D341Med (cell line): ENCODE measurements at regions not wholly inside any gene's neighbourhood (a gene's known extent, or its start where the extent isn't known, plus 50 kb on each side); places are given as distances from the start of the nearest gene placed in this dataset.
"Not testable (repeated sequence)": the region's sequence is repeated elsewhere in the genome, so short reads cannot be mapped to it uniquely, and the experiment has no call there.

Experiments used
- DNase-seq: peaks from one replicate; pipeline ENCODE4 v3.0.0; 2012; ENCODE audit warnings: low spot score

- no peak for DNase-seq
These were observed 253.3 kb downstream of the MRPS30 start for GRCh38 chr5:45062044-45062443.

- DNase-seq: no peak
These were observed 272.3 kb downstream of the MRPS30 start for GRCh38 chr5:45081082-45081481.

GRCh38 chr5:45089870-45090269, 281.1 kb downstream of the MRPS30 start:
- DNase-seq: no peak

- DNase-seq: no peak
These were observed 284.6 kb downstream of the MRPS30 start for GRCh38 chr5:45093377-45093776.

- DNase-seq: no peak
These were observed 286.2 kb downstream of the MRPS30 start for GRCh38 chr5:45094876-45095440.

- DNase-seq: no peak
These were observed 289.7 kb downstream of the MRPS30 start for GRCh38 chr5:45098483-45098882.

- no peak for DNase-seq
These were observed 292.4 kb downstream of the MRPS30 start for GRCh38 chr5:45101146-45101545.

- no peak for DNase-seq
These were observed 296.8 kb downstream of the MRPS30 start for GRCh38 chr5:45105491-45105994.

GRCh38 chr5:45109062-45109461, 300.3 kb downstream of the MRPS30 start:
- no peak for DNase-seq

GRCh38 chr5:45109636-45110035, 300.9 kb downstream of the MRPS30 start:
- DNase-seq: no peak

GRCh38 chr5:45110399-45110798, 301.7 kb downstream of the MRPS30 start:
- no peak for DNase-seq

GRCh38 chr5:45113726-45114125, 305.0 kb downstream of the MRPS30 start:
- no peak for DNase-seq

GRCh38 chr5:45132972-45133371, 324.2 kb downstream of the MRPS30 start:
- DNase-seq: no peak

- no peak for DNase-seq
These were observed 354.2 kb downstream of the MRPS30 start for GRCh38 chr5:45162974-45163373.

GRCh38 chr5:45171563-45171962, 362.8 kb downstream of the MRPS30 start:
- no peak for DNase-seq

GRCh38 chr5:45172634-45173033, 363.9 kb downstream of the MRPS30 start:
- not testable (repeated sequence) for DNase-seq

GRCh38 chr5:45179686-45180085, 370.9 kb downstream of the MRPS30 start:
- no peak for DNase-seq

- no peak for DNase-seq
These were observed 380.3 kb downstream of the MRPS30 start for GRCh38 chr5:45189042-45189441.

- DNase-seq: no peak
These were observed 380.7 kb downstream of the MRPS30 start for GRCh38 chr5:45189481-45189880.

GRCh38 chr5:45195026-45195425, 386.3 kb downstream of the MRPS30 start:
- no peak for DNase-seq
